ENCODE measurements at regions not wholly inside any gene's neighbourhood (a gene's known extent, or its start where the extent isn't known, plus 50 kb on each side); places are given as distances from the start of the nearest gene placed in this dataset.

- peak; percentile 2 for DNase-seq
- Histone ChIP-seq H3K9me3 (ENCODE audit: control insufficient read depth, low read length) (no peaks in the 10 kb centered on the region), H3K36me3 (ENCODE audit: control insufficient read depth, insufficient read depth, low read length) (no peaks in the 10 kb centered on the region), H3K9ac (ENCODE audit: extremely low read depth, low read length, poor library complexity, severe bottlenecking) (no peak overlapping the region), H3K4me3 (ENCODE audit: low read length) (no peak overlapping the region), H3K4me1 (ENCODE audit: control insufficient read depth, insufficient read depth, low read length) (no peaks in the 10 kb centered on the region), H3K27me3 (ENCODE audit: control insufficient read depth, insufficient read depth, low read length, poor library complexity, severe bottlenecking) (no peaks in the 10 kb centered on the region), H3K27ac (ENCODE audit: low read depth, low read length) (no peak overlapping the region)
- Mint-ChIP-seq H3K27ac (peak overlapping the region; percentile 14), H3K27me3 (ENCODE audit: insufficient read depth) (no peaks in the 10 kb centered on the region), H3K4me3 (no peak overlapping the region), H3K9me3 (no peaks in the 10 kb centered on the region), H3K36me3 (ENCODE audit: low read depth) (peaks cover 11% of the 10 kb centered on the region), H3K4me1 (peaks cover 38% of the 10 kb centered on the region)
- TF ChIP-seq, protein P1, sequence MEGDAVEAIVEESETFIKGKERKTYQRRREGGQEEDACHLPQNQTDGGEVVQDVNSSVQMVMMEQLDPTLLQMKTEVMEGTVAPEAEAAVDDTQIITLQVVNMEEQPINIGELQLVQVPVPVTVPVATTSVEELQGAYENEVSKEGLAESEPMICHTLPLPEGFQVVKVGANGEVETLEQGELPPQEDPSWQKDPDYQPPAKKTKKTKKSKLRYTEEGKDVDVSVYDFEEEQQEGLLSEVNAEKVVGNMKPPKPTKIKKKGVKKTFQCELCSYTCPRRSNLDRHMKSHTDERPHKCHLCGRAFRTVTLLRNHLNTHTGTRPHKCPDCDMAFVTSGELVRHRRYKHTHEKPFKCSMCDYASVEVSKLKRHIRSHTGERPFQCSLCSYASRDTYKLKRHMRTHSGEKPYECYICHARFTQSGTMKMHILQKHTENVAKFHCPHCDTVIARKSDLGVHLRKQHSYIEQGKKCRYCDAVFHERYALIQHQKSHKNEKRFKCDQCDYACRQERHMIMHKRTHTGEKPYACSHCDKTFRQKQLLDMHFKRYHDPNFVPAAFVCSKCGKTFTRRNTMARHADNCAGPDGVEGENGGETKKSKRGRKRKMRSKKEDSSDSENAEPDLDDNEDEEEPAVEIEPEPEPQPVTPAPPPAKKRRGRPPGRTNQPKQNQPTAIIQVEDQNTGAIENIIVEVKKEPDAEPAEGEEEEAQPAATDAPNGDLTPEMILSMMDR (conservative IDR thresholded peaks at IDR 0.05): no peak
- WGBS, 2 experiments (ENCODE audit: insufficient coverage in 1 of 2, insufficient read length in 1 of 2): 60 to 75% methylated on average over 1 of the region's 2 CpGs
Measured at GRCh38 chr12:32010631-32011336, 51.6 kb downstream of the RESF1 start.

DNA sequence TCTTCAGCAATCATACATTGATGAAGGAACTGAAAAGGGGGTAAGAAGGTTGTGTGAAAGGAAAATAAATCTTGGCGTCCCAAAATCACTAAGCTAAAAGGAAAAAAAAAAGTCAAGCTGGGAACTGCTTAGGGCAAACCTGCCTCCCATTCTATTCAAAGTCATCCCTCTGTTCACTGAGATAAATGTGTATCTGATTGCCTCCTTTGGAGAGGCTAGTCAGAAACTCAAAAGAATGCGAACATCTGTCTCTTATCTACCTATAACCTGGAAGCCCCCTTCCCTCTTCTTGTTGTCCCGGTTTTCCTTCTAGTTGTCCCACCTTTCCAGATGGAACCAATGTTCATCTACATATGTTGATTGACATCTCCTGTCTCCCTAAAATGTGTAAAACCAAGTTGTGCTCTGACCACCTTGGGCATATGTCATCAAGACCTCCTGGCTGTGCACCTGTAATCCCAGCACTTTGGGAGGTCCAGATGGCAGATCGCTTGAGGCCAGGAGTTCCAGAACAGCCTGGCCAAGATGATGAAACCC is 53.1 kb downstream of the RESF1 start:
- Histone ChIP-seq H3K4me1 (ENCODE audit: control insufficient read depth, insufficient read depth, low read length) (no peaks in the 10 kb centered on the region), H3K36me3 (ENCODE audit: control insufficient read depth, insufficient read depth, low read length) (no peaks in the 10 kb centered on the region), H3K9me3 (ENCODE audit: control insufficient read depth, low read length) (no peaks in the 10 kb centered on the region), H3K9ac (ENCODE audit: extremely low read depth, low read length, poor library complexity, severe bottlenecking) (no peak overlapping the region), H3K27me3 (ENCODE audit: control insufficient read depth, insufficient read depth, low read length, poor library complexity, severe bottlenecking) (no peaks in the 10 kb centered on the region), H3K27ac (ENCODE audit: low read depth, low read length) (no peak overlapping the region), H3K4me3 (ENCODE audit: low read length) (no peak overlapping the region)
- H3K27me3 Mint-ChIP-seq (ENCODE audit: insufficient read depth): no peaks in the 10 kb centered on the region
- H3K36me3 Mint-ChIP-seq (ENCODE audit: low read depth): peaks cover 6% of the 10 kb centered on the region
- TF ChIP-seq, protein P1 (conservative IDR thresholded peaks at IDR 0.05): no peak
- 81 to 90% methylated on average over 1 to 4 of the region's 4 CpGs for WGBS, 2 experiments (ENCODE audit: insufficient coverage in 1 of 2, insufficient read length in 1 of 2)
- peaks cover 4% of the 10 kb centered on the region for H3K9me3 Mint-ChIP-seq
- no peak for DNase-seq
- peak overlapping the region; percentile 3 for H3K27ac Mint-ChIP-seq
- peaks cover 42% of the 10 kb centered on the region for H3K4me1 Mint-ChIP-seq
- H3K4me3 Mint-ChIP-seq: no peak overlapping the region

GRCh38 chr12:32015036-32015435 is 55.8 kb downstream of the RESF1 start:
- H3K9me3 Mint-ChIP-seq: peaks cover 10% of the 10 kb centered on the region
- WGBS, 2 experiments (ENCODE audit: insufficient coverage in 1 of 2, insufficient read length in 1 of 2): 95 to 97% methylated on average over 3 to 4 of the region's 4 CpGs
- Histone ChIP-seq H3K27ac (ENCODE audit: low read depth, low read length) (no peak overlapping the region), H3K4me1 (ENCODE audit: control insufficient read depth, insufficient read depth, low read length) (no peaks in the 10 kb centered on the region), H3K36me3 (ENCODE audit: control insufficient read depth, insufficient read depth, low read length) (no peaks in the 10 kb centered on the region), H3K27me3 (ENCODE audit: control insufficient read depth, insufficient read depth, low read length, poor library complexity, severe bottlenecking) (no peaks in the 10 kb centered on the region), H3K9ac (ENCODE audit: extremely low read depth, low read length, poor library complexity, severe bottlenecking) (no peak overlapping the region), H3K4me3 (ENCODE audit: low read length) (no peak overlapping the region), H3K9me3 (ENCODE audit: control insufficient read depth, low read length) (no peaks in the 10 kb centered on the region)
- DNase-seq: no peak
- no peak overlapping the region for H3K4me3 Mint-ChIP-seq
- H3K27ac Mint-ChIP-seq: no peak overlapping the region
- TF ChIP-seq, protein P1 (conservative IDR thresholded peaks at IDR 0.05): no peak
- H3K27me3 Mint-ChIP-seq (ENCODE audit: insufficient read depth): no peaks in the 10 kb centered on the region
- H3K4me1 Mint-ChIP-seq: peaks cover 44% of the 10 kb centered on the region
- peaks cover 2% of the 10 kb centered on the region for H3K36me3 Mint-ChIP-seq (ENCODE audit: low read depth)
